ENCODE measurements at regions not wholly inside any gene's neighbourhood (a gene's known extent, or its start where the extent isn't known, plus 50 kb on each side); places are given as distances from the start of the nearest gene placed in this dataset.

DNA sequence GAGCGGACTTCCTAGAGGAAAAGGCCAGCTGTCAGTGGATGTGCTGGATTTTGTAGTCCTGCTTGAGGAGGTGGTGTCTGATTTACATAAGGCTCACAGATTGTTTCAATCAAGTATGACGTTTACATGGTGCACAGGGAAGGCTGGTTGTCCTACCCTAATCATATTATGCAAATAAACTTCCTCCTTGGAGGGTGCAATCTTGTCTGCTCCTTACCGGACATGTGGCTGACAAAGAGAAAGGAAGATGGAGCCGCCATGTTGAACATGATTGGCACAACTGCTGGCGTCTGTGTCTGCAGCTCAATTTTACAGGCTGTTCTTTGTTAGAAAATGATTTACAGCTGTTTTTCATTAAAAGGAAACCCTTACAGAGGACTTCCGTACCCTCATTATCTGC, 1656.1 kb downstream of the KCNT2 start:
- TF ChIP-seq, protein P1, sequence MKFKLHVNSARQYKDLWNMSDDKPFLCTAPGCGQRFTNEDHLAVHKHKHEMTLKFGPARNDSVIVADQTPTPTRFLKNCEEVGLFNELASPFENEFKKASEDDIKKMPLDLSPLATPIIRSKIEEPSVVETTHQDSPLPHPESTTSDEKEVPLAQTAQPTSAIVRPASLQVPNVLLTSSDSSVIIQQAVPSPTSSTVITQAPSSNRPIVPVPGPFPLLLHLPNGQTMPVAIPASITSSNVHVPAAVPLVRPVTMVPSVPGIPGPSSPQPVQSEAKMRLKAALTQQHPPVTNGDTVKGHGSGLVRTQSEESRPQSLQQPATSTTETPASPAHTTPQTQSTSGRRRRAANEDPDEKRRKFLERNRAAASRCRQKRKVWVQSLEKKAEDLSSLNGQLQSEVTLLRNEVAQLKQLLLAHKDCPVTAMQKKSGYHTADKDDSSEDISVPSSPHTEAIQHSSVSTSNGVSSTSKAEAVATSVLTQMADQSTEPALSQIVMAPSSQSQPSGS (CRISPR knock-in tag; IDR thresholded peaks at IDR 0.05): no peak
- TF ChIP-seq, protein P2, sequence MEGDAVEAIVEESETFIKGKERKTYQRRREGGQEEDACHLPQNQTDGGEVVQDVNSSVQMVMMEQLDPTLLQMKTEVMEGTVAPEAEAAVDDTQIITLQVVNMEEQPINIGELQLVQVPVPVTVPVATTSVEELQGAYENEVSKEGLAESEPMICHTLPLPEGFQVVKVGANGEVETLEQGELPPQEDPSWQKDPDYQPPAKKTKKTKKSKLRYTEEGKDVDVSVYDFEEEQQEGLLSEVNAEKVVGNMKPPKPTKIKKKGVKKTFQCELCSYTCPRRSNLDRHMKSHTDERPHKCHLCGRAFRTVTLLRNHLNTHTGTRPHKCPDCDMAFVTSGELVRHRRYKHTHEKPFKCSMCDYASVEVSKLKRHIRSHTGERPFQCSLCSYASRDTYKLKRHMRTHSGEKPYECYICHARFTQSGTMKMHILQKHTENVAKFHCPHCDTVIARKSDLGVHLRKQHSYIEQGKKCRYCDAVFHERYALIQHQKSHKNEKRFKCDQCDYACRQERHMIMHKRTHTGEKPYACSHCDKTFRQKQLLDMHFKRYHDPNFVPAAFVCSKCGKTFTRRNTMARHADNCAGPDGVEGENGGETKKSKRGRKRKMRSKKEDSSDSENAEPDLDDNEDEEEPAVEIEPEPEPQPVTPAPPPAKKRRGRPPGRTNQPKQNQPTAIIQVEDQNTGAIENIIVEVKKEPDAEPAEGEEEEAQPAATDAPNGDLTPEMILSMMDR (IDR thresholded peaks at IDR 0.05 in 2 of 3, conservative IDR thresholded peaks at IDR 0.05 in 1 of 3; ENCODE audit: insufficient read depth in 2 of 3, low read depth in 1 of 3, low read length in 3 of 3): no peak
- TF ChIP-seq RFX5 (IDR thresholded peaks at IDR 0.05; ENCODE audit: low read depth, low read length) (no peak), ARNT (IDR thresholded peaks at IDR 0.05) (no peak), ZFP1 (CRISPR knock-in tag; IDR thresholded peaks at IDR 0.05) (no peak), GABPB1 (CRISPR knock-in tag; IDR thresholded peaks at IDR 0.05) (no peak), SIN3A (IDR thresholded peaks at IDR 0.05; ENCODE audit: borderline replicate concordance in 2 of 2, control insufficient read depth in 1 of 2, low read depth in 2 of 2, low read length in 2 of 2) (no peak), TFAM (CRISPR knock-in tag; conservative IDR thresholded peaks at IDR 0.05) (no peak), MYC (IDR thresholded peaks at IDR 0.05; ENCODE audit: low read depth, low read length) (no peak), MYC (CRISPR knock-in tag; IDR thresholded peaks at IDR 0.05; ENCODE audit: borderline replicate concordance, low read depth) (no peak)
- TF ChIP-seq, protein P3, sequence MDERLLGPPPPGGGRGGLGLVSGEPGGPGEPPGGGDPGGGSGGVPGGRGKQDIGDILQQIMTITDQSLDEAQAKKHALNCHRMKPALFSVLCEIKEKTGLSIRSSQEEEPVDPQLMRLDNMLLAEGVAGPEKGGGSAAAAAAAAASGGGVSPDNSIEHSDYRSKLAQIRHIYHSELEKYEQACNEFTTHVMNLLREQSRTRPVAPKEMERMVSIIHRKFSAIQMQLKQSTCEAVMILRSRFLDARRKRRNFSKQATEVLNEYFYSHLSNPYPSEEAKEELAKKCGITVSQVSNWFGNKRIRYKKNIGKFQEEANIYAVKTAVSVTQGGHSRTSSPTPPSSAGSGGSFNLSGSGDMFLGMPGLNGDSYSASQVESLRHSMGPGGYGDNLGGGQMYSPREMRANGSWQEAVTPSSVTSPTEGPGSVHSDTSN (CRISPR knock-in tag; IDR thresholded peaks at IDR 0.05; ENCODE audit: low read depth): no peak
- TF ChIP-seq, protein P3 (tag; conservative IDR thresholded peaks at IDR 0.05; ENCODE audit: low read depth): no peak
- TF ChIP-seq, protein P4, sequence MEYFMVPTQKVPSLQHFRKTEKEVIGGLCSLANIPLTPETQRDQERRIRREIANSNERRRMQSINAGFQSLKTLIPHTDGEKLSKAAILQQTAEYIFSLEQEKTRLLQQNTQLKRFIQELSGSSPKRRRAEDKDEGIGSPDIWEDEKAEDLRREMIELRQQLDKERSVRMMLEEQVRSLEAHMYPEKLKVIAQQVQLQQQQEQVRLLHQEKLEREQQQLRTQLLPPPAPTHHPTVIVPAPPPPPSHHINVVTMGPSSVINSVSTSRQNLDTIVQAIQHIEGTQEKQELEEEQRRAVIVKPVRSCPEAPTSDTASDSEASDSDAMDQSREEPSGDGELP (CRISPR knock-in tag; IDR thresholded peaks at IDR 0.05; ENCODE audit: borderline replicate concordance): no peak
- TF ChIP-seq, protein P5, sequence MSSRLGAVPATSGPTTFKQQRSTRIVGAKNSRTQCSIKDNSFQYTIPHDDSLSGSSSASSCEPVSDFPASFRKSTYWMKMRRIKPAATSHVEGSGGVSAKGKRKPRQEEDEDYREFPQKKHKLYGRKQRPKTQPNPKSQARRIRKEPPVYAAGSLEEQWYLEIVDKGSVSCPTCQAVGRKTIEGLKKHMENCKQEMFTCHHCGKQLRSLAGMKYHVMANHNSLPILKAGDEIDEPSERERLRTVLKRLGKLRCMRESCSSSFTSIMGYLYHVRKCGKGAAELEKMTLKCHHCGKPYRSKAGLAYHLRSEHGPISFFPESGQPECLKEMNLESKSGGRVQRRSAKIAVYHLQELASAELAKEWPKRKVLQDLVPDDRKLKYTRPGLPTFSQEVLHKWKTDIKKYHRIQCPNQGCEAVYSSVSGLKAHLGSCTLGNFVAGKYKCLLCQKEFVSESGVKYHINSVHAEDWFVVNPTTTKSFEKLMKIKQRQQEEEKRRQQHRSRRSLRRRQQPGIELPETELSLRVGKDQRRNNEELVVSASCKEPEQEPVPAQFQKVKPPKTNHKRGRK (tag; IDR thresholded peaks at IDR 0.05): no peak

Data from K562 (cell line).